ENCODE measurements at regions not wholly inside any gene's neighbourhood (a gene's known extent, or its start where the extent isn't known, plus 50 kb on each side); places are given as distances from the start of the nearest gene placed in this dataset.
A peak's percentile ranks its signal among the peaks of the same experiment; 100 is the strongest.

- H3K9me3 ChIP-seq (ENCODE audit: low read depth), result no peaks in the 10 kb centered on the region
- no peak for TF ChIP-seq CTCF (IDR thresholded peaks at IDR 0.05)
- no peak for TF ChIP-seq EZH2phosphoT487 (IDR thresholded peaks at IDR 0.05)
- no peak for TF ChIP-seq EZH2 (IDR thresholded peaks at IDR 0.05)
- H3K4me1 Mint-ChIP-seq, result no peaks in the 10 kb centered on the region
These were observed 468.2 kb downstream of the ARHGEF28 start for GRCh38 chr5:74094096-74094781.

GRCh38 chr5:74093561-74093960 is 467.6 kb downstream of the ARHGEF28 start:
- Histone ChIP-seq H3K9me3 (ENCODE audit: low read depth) (no peaks in the 10 kb centered on the region), H3K4me3 (no peak overlapping the region), H3K27me3 (no peaks in the 10 kb centered on the region), H3K9ac (no peak overlapping the region), H2AFZ (replicated peaks) (no peak overlapping the region), H3K4me1 (no peaks in the 10 kb centered on the region), H3F3A (ENCODE audit: low read depth) (no peaks in the 10 kb centered on the region), H3K79me2 (ENCODE audit: low read depth) (no peaks in the 10 kb centered on the region), H3K36me3 (peaks cover 3% of the 10 kb centered on the region), H3K27ac (no peak overlapping the region), H3K4me2 (no peak overlapping the region), H4K20me1 (ENCODE audit: low read depth) (no peaks in the 10 kb centered on the region)
- H3K36me3 Mint-ChIP-seq, result no peaks in the 10 kb centered on the region
- peaks cover 6% of the 10 kb centered on the region for H3K9me3 Mint-ChIP-seq
- no peak for TF ChIP-seq EZH2 (IDR thresholded peaks at IDR 0.05)
- H3K4me3 Mint-ChIP-seq, result no peak overlapping the region
- peaks cover 5% of the 10 kb centered on the region for H3K27me3 Mint-ChIP-seq (ENCODE audit: insufficient read depth, low read depth)
- no peaks in the 10 kb centered on the region for H3K4me1 Mint-ChIP-seq
- DNase-seq (ENCODE audit: low spot score), result no peak
- no peak overlapping the region for H3K27ac Mint-ChIP-seq

More at GRCh38 chr5:74094096-74094781, 468.2 kb downstream of the ARHGEF28 start:
- no peak overlapping the region for H3K27ac Mint-ChIP-seq
- Histone ChIP-seq H3K27me3 (no peaks in the 10 kb centered on the region), H4K20me1 (ENCODE audit: low read depth) (no peaks in the 10 kb centered on the region), H3K9ac (no peak overlapping the region), H2AFZ (replicated peaks) (no peak overlapping the region), H3K36me3 (peaks cover 3% of the 10 kb centered on the region), H3K79me2 (ENCODE audit: low read depth) (no peaks in the 10 kb centered on the region), H3K4me3 (no peak overlapping the region), H3K4me2 (no peak overlapping the region), H3K4me1 (no peaks in the 10 kb centered on the region), H3F3A (ENCODE audit: low read depth) (no peaks in the 10 kb centered on the region), H3K27ac (no peak overlapping the region)
- H3K9me3 Mint-ChIP-seq, result peaks cover 4% of the 10 kb centered on the region
- no peaks in the 10 kb centered on the region for H3K36me3 Mint-ChIP-seq
- no peak overlapping the region for H3K4me3 Mint-ChIP-seq
- no peak for DNase-seq (ENCODE audit: low spot score)
- peaks cover 2% of the 10 kb centered on the region for H3K27me3 Mint-ChIP-seq (ENCODE audit: insufficient read depth, low read depth)

GRCh38 chr5:74092766-74093165 is 466.8 kb downstream of the ARHGEF28 start:
- H3K4me1 Mint-ChIP-seq, result no peaks in the 10 kb centered on the region
- H3K9me3 ChIP-seq (ENCODE audit: low read depth), result no peaks in the 10 kb centered on the region
- H3K4me1 ChIP-seq, result no peaks in the 10 kb centered on the region
- no peaks in the 10 kb centered on the region for H3K79me2 ChIP-seq (ENCODE audit: low read depth)
- H3K36me3 Mint-ChIP-seq, result no peaks in the 10 kb centered on the region
- no peak overlapping the region for H3K9ac ChIP-seq
- H2AFZ ChIP-seq (replicated peaks), result no peak overlapping the region
- H3K27ac Mint-ChIP-seq, result no peak overlapping the region
- no peak for DNase-seq (ENCODE audit: low spot score)
- peaks cover 9% of the 10 kb centered on the region for H3K27me3 Mint-ChIP-seq (ENCODE audit: insufficient read depth, low read depth)
- no peaks in the 10 kb centered on the region for H4K20me1 ChIP-seq (ENCODE audit: low read depth)
- no peaks in the 10 kb centered on the region for H3K27me3 ChIP-seq
- no peak for TF ChIP-seq CTCF (IDR thresholded peaks at IDR 0.05)
- TF ChIP-seq EZH2 (IDR thresholded peaks at IDR 0.05), result no peak
- TF ChIP-seq EZH2phosphoT487 (IDR thresholded peaks at IDR 0.05), result no peak
- no peaks in the 10 kb centered on the region for H3F3A ChIP-seq (ENCODE audit: low read depth)
- H3K4me3 Mint-ChIP-seq, result no peak overlapping the region
- H3K4me3 ChIP-seq, result no peak overlapping the region
- peaks cover 4% of the 10 kb centered on the region for H3K9me3 Mint-ChIP-seq
- H3K27ac ChIP-seq, result no peak overlapping the region
- peaks cover 3% of the 10 kb centered on the region for H3K36me3 ChIP-seq
- no peak overlapping the region for H3K4me2 ChIP-seq

- no peak overlapping the region for H3K27ac ChIP-seq
- no peaks in the 10 kb centered on the region for H3K27me3 ChIP-seq
- Mint-ChIP-seq H3K27me3 (ENCODE audit: insufficient read depth, low read depth) (peaks cover 35% of the 10 kb centered on the region), H3K9me3 (peaks cover 4% of the 10 kb centered on the region), H3K4me1 (peaks cover 39% of the 10 kb centered on the region), H3K4me3 (no peak overlapping the region), H3K27ac (no peak overlapping the region), H3K36me3 (no peaks in the 10 kb centered on the region)
- H3K4me2 ChIP-seq, result peak overlapping the region; percentile 7
- no peak overlapping the region for H3K9ac ChIP-seq
- H3K79me2 ChIP-seq (ENCODE audit: low read depth), result no peaks in the 10 kb centered on the region
- peaks cover 29% of the 10 kb centered on the region for H3K4me1 ChIP-seq
- no peak overlapping the region for H2AFZ ChIP-seq (replicated peaks)
- peaks cover 10% of the 10 kb centered on the region for H3F3A ChIP-seq (ENCODE audit: low read depth)
- no peaks in the 10 kb centered on the region for H4K20me1 ChIP-seq (ENCODE audit: low read depth)
- no peak for TF ChIP-seq EZH2 (IDR thresholded peaks at IDR 0.05)
- TF ChIP-seq CTCF (IDR thresholded peaks at IDR 0.05), result no peak
- TF ChIP-seq EZH2phosphoT487 (IDR thresholded peaks at IDR 0.05), result no peak
- no peaks in the 10 kb centered on the region for H3K36me3 ChIP-seq
- H3K4me3 ChIP-seq, result no peak overlapping the region
- DNase-seq (ENCODE audit: low spot score), result no peak
- no peaks in the 10 kb centered on the region for H3K9me3 ChIP-seq (ENCODE audit: low read depth)
These were observed 459.8 kb downstream of the ARHGEF28 start for GRCh38 chr5:74085782-74086181.
